Amygdala (tissue), 56 donors: ENCODE measurements at regions not wholly inside any gene's neighbourhood (a gene's known extent, or its start where the extent isn't known, plus 50 kb on each side); places are given as distances from the start of the nearest gene placed in this dataset.

Experiments used
- DNase-seq, 56 donors: peaks; one replicate each; lab custom pipeline; 2025; lab: John Stamatoyannopoulos, UW

GRCh38 chr3:6516694-6517093 is 344.2 kb upstream of the GRM7 start:
- DNase-seq: no peak

DNA sequence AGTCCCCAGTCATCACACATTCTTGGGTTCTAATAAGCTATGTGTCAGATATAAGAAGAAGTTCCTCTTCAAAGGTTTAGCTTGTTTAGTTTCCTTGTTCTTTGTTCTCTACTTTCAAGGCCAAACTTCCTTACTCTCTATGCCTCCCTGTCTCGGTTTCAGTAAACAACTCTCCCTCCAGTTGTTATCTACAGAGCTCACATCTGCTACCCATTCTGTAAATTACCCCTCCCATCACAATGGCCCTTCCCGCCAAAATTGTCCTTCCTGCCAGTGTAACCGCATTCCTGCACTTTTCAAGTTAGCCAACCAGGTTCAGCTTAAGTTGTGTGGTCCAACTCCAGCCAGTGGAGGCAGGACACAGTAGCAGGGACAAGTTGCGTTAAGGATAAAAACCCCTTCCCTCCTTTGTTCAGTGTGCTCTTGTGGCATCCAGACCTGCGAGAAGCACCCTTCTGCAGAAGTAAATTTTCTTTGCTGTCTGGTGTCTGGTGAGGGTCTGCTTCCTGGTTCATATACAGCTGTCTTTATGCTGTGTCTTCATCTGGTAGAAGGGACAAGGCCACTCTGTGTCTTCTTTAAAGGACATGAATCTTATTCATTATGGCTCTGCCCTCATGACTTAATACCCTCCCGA is 342.1 kb upstream of the GRM7 start:
- DNase-seq: no peak

DNA sequence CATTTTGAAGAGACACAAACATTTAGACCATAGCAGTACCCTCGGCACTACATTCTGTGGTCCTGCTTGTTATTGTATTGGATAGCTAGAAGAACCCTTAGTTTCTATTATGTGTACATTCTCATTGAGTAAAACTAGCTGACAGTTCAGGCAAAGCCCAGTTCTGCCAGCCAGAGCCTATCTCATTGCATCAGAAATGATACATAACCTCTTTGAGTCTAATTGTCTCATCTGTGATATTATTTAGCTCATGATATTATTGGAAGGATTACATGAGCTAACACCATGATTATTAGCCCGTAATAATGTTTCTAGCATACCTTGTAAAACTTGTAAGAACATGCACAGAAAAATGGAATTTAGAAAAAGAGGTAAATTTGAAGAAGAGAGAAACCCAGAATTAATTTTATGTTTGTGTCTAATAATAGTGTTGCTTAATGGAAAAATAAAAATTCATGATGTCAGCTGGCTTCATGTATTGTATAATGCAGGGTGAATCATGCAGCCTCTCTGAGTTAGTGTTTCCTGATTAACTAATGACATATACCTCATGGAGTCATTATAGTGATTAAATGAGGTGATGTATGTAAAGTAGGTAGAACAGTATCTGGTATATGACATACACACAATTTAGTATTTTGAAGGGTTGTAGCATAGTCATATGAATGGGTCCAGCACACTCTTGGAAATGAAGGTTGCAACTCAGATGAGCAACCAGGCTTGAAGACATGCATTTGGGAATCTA is 339.4 kb upstream of the GRM7 start:
- no peak for DNase-seq

- no peak for DNase-seq
Measured at GRCh38 chr3:6522191-6522590, 338.7 kb upstream of the GRM7 start.

GRCh38 chr3:6523043-6523442 is 337.9 kb upstream of the GRM7 start:
- no peak for DNase-seq

GRCh38 chr3:6524479-6524878 is 336.4 kb upstream of the GRM7 start:
- DNase-seq: no peak

- DNase-seq: no peak
Measured at GRCh38 chr3:6526321-6526720, 334.6 kb upstream of the GRM7 start.

DNA sequence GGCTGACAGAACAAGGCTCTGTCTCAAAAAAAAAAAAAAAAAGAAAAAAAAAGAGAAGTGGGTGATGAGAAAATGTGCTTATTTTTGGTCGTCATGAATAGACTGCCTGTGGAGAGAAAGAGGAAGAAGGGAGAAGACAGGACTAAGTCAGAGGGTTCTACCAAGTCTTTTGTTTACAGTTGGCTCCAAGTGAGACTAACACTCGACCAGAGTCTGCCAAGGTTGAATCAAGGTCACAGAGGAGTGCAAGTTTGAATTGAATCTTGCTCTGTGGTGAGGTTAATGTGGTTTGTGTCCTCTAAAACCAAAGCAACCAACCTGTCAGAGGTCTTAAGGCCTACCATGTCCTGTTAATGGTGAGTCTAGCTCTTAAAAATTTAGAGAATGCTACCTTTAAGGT is 334.1 kb upstream of the GRM7 start:
- DNase-seq: no peak

- DNase-seq: no peak
Measured at GRCh38 chr3:6528951-6529350, 332.0 kb upstream of the GRM7 start.

DNA sequence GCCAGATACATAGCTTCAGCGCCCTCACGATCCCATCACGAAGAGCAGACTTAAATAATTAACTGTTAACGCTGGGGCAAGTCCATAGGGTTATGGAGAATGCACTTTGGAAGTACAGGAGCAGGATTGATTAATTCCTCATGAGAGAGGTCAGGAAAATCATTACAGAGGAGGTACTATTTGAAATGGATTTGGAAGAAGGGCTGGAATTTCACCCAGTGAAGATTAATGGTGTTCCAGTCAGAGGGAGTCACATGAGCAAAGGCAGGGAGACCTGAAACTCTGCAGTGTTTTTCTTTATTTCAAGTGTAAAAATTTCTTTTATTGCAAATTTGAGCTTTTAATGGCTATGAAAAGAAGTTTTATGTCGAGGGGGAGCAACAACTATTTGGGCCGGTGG is 329.8 kb upstream of the GRM7 start:
- DNase-seq: no peak

- DNase-seq: no peak
Measured at GRCh38 chr3:6532101-6532500, 328.8 kb upstream of the GRM7 start.

DNA sequence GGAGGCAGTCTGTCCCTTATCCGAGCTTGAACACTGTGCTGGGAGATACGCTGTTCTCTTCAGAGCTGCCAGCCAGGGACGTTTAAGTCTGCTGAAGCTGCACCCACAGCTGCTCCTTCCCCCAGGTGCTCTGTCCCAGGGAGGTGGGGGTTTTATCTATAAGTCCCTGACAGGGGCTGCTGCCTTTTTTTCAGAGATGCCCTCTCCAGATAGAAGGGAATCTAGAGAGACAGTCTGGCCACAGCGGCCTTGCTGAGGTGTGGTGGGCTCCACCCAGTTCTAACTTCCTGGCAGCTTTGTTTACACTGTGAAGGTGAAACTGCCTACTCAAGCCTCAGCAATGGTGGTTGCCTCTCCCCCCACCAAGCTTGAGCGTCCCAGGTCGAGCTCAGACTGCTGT is 319.9 kb upstream of the GRM7 start:
- no peak for DNase-seq

GRCh38 chr3:6542795-6543194 is 318.1 kb upstream of the GRM7 start:
- no peak for DNase-seq

DNA sequence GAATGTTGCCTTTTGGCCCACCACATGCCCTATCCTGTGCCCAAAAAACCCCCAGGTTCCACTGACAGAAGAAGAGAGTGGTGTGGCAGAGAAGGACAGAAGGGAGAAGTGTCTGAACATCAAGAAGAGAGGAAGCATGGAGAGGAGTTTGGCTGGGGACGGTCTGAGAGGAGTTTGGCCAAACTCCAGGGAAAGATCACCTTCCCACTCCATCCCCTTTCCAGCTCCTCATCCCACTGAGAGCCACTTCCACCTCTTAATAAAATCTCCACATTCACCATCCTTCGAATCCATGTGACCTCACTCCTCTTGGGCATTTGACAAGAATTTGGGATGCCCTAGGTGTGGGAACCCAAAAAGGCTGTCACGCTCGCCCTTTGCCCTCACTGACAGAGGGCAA is 311.6 kb upstream of the GRM7 start:
- DNase-seq: no peak

DNA sequence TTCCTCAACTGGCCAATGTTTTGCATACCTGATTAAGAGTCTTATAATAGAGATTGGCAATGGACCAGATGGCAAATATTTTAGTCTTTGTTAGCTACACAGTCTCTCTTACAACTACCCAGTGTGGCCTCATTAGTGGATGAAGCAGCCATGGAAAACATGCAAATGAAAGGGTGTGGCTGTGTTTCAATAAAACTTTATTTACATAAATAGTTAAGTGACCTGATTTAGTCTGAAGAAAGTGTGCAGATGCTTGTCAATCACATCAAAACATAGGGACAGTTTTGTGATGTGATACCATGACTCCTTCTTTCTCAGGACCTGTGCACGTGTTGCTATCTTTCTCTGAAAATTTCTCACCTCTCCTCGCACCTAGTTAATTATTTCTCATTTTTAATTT is 309.8 kb upstream of the GRM7 start:
- DNase-seq: no peak

DNA sequence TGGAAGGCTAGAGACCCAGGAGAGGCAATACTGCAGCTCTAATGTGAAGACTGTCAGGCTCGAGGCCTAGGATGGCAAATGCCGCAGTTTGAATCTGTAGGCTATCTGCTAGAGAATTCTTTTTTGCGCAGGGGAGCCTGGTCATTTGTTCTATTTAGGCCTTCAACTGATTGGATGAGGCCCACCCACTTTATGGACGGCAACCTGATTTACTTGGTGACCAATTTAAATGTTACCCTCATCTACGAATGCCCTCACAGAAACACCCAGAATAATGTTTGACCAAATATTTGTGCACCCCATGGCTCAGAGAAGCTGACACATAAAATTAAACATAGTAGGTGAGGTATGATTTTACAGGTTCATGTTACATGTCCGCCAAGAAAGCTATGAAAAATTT is 300.7 kb upstream of the GRM7 start:
- DNase-seq: no peak

DNA sequence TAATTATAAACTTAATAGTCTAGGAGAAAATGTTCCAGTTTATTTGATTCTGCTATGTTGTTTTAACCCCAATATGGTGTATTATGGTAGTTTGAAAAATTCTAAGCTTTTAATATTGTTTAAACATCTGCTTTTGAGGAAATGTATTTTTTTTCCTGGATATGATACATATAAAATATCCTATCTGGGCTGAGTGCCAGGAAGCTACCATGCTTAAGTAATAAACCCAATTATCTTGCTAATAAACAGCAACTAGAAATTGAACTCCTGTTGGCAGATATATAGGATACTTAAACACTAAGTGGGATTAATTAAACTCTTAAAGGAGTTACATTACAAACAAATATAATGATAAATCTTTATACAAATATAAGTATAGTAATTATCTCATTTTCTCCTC is 293.7 kb upstream of the GRM7 start:
- DNase-seq: no peak

DNA sequence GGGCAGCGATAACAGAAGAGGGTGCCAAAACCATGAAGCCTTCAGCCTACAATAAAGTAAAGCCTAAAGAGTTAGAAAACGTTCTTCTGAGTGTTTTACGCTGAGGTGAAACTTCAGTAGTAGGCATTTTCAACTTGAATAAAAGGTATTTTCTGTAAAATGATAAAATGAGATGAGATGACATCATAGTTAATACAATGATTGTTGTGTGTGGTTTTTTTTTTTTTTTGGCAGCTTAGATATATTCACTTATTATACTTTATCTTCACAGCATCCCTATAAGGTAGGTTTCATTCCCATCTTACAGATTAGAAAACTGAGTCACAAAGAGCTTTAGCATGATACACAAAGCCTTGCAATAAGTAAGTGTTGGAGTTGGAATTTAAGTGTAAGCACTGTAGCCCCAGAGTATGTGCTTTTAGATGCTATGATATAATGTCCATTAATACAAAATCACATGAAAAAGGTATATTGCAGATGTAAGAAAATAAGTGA is 291.9 kb upstream of the GRM7 start:
- no peak for DNase-seq

DNA sequence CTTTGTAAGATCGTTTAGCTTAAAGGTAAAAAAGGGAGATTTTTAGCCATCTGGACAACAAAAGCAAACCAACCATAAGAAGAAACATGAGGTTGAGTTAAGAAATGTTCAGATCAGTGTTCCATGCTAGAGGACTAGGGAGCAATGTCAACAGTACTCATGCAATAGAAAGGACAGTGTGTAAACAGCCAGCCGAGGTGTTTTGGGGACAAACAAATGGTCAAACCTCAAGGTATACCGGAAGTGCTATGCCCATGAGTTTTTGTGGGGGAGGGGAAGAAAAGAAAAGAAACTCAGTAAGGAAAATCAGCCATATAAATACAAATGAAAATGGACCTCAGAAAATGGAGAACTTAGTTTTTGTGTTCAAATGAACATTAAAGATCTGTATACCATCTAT is 289.5 kb upstream of the GRM7 start:
- DNase-seq: no peak

- DNase-seq: no peak
Measured at GRCh38 chr3:6577584-6577983, 283.3 kb upstream of the GRM7 start.

DNA sequence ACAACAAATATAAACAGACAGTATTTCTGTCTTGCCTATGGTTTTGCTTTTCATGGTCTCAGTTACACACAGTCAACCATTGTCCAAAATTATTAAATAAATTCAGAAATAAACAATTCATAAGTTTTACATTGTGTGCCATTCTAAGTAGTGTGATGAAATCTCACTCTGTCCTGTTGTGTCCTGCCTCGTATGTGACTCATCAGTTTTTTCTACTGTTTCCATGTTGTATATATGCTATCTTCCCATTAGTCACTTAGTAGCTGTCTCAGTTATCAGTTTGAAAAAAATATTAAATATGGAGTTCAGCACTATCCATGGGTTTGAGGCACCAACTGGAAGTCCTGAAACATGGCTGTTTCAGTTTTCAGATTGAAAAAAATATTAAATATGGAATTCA is 282.4 kb upstream of the GRM7 start:
- DNase-seq: no peak

DNA sequence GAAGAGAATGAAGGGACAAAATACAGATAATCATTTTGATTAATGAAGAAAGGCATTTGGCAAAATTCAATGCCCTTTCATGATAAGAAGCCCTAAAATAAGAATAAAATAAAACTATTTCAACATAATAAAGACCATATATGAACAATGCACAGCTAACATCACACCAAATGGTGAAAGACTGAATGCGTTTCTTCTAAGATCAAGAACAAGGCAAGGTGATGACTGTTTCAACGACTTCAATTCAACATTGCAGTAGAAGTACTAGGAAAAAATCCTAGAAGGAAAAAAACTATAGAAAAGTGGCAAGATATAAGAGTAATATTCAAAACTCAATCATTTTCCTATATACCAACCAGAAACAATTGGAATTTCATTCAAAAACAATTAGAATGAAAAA is 280.1 kb upstream of the GRM7 start:
- DNase-seq: no peak

DNA sequence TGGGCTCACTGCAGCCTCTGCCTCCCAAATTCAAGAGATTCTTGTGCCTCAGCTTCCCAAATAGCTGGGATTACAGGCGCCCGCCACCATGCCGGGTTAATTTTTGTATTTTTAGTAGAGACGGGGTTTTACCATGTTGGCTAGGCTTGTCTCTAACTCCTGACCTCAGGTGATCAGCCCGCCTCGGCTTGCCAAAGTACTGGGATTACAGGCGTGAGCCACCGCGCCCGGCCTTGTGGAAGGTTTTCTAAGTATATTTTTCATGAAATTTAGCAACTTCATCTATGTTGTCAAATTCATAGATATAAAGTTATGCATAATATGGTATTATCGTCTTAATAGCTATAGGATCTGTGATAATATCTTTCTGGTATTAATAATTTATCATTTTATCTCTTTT is 275.6 kb upstream of the GRM7 start:
- DNase-seq: no peak
